GM21825 (cell line): ENCODE measurements at regions not wholly inside any gene's neighbourhood (a gene's known extent, or its start where the extent isn't known, plus 50 kb on each side); places are given as distances from the start of the nearest gene placed in this dataset.

Experiments
- ATAC-seq: cut with Tn5 transposase; IDR thresholded peaks from one replicate; pipeline ENCODE4 v1.9.1; 2021; ENCODE audit warnings: mild to moderate bottlenecking, moderate library complexity; ENCODE audit not compliant: unreplicated experiment

GRCh38 chr2:180743401-180743800 is 237.0 kb upstream of the UBE2E3 start:
- ATAC-seq = no peak

DNA sequence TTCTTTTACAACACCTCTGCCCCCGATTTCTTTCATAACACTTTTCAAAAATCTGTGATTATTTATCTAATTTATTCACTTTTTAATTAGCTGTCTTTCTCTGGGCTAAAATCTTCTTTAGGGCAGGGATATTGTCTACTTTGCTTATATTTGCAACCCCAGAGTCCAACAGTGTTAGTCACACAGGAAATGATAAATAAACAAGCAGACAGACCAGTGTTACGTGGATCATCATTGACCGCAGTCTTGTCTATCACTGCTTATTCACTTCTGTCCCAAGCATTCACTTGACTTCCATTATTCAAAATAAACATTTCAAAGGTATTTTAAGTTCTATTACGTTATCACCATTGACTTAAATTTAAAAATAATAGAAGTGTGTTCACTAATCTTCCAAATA is 237.6 kb upstream of the UBE2E3 start:
- no peak for ATAC-seq

DNA sequence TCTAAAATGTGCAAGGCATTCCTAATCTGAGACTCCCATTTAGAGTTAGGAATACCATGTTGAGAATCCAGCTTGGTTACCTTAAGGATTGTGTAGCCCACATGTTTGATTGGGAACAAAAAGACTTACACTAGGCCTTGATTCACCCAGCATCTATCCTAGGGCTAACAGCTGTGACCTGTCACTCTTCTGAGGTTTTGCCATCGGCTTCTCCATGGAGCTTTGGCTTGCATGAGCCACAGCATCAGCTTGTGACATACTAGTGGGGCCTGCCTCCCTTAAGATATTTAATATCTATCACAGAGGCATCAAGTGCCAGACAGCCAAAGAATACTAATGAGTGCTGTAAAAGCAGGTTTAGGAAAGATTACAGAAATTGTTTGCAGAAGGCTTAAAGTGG is 241.3 kb upstream of the UBE2E3 start:
- ATAC-seq = no peak

DNA sequence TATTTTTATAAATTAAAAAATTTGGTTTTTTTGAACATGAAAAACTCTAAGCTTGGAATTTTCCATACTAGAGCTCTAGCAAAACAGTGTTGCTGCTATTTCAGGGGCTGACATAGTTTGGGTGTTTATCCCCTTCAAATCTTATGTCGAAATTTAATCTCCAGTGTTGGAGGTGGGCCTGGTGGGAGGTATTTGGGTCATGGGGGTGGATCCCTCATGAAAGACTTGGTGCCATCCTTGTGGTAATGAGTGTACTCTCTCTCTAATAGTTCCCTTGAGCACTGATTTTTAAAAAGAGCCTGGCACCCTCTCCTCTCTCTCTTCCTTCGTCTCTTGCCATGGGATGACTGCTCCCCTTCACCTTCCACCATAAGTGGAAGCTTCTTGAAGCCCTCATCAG is 244.6 kb upstream of the UBE2E3 start:
- no peak for ATAC-seq

GRCh38 chr2:180734382-180734781 is 246.0 kb upstream of the UBE2E3 start:
- no peak for ATAC-seq

DNA sequence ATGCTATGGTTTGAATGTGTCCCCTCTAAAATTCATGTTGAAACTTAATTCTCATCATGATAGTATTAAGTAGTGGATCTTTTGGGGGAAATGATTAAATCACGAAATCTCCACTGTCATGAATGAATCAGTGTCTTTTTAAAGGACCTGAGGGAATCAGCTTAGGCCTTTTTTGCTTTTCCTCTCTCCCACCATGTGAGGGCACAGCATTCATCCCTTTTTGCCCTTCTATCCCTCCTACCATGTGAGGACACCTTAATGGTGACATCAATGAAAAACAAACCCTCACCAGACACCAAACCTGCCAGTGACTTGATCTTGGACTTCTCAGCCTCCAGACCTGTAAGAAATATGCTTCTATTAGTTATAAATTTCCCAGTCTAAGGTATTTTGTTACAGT is 247.1 kb upstream of the UBE2E3 start:
- no peak for ATAC-seq

- ATAC-seq = no peak
Observed at GRCh38 chr2:180732337-180732736, 248.1 kb upstream of the UBE2E3 start.

- no peak for ATAC-seq
Observed at GRCh38 chr2:180730976-180731375, 249.4 kb upstream of the UBE2E3 start.

GRCh38 chr2:180728928-180729559 is 251.4 kb upstream of the UBE2E3 start:
- no peak for ATAC-seq

DNA sequence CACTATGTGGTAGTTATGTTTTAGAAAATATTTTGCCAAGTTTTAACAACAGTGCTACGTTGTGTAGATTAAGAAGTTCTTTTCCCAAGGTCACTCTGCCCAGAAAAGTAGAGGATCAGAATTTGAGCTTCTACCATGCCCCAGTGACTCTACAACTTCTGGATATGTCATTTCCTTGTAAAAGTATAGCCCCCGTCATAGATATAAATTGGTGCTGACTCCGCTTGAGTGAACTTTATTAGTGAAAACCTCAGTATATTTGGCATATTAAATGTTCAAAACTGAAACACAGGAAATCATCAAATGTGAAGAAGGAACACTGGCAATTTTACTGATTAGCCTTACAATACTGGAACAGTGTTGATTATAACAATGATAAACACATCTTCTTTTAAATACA is 256.7 kb upstream of the UBE2E3 start:
- no peak for ATAC-seq

DNA sequence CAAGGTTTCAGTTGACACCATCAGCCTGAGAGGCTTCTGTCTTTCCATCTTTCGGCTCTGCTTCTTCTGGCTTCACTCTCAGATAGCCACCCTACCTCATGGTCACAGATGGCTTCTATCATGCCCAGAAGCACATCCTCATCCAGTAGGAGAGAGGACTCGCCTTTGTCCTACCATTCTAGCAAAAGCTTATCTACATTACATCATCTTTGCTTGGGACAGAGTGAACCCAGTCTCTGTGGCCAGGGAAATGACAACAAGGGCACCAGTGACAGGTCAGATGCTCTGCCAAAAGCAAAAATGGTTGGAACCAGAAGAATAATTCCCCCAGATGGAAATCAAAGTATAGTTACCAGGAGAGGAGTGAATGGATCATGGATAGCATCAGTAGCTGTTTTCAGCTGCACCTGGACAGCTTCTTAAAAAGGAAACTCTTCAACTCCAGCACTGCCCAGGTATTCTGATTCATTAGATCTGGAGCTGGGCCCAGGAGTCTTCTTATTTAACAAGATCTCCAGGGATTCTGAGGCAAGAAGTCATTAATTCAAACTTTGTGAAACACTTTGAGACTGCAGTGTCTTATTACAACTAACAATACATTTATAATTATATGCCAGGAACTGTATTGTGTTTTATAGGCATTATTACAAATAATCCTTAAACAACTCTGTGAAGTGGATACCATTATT is 257.7 kb upstream of the UBE2E3 start:
- no peak for ATAC-seq

DNA sequence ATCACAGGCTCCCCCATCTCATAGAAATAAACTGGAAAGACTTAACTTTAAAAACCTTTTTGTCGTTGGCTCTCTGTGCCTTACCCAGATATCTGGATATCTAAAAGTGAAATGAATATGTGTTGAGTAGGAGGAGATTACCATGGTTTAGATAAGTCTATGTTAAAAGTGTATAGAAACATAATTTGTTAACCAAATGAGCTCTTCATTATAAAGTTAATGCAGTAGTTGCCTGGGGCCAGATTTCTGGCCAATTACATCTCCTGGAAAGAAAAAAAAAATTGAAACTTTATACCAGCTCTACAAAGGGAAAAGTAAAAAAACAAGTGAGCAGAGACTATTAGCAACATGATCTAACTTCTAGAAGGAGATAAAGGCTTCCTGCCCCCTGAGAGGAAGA is 259.6 kb upstream of the UBE2E3 start:
- no peak for ATAC-seq

DNA sequence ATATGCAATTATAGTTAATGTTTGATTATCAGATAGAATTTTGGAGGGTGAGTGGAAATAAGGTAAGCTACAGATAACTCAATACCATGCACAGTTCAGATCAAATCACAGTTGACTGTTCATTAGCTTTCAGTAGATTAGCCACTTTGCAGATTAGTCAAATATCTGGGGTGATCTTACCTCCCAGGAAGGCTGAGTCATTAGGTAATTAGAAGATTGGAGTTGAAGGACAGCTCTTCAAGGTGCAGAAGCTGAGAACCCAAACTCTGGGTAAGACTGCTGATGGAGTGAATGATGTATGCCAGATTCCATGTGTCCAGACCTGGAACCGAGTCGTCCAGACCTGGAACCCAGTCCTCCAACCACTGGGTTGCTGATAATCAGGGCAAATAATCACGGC is 262.8 kb upstream of the UBE2E3 start:
- no peak for ATAC-seq

GRCh38 chr2:180716186-180717180 is 263.9 kb upstream of the UBE2E3 start:
- no peak for ATAC-seq

GRCh38 chr2:180715044-180715443 is 265.4 kb upstream of the UBE2E3 start:
- ATAC-seq = no peak

GRCh38 chr2:180709392-180710145 is 270.8 kb upstream of the UBE2E3 start:
- no peak for ATAC-seq

DNA sequence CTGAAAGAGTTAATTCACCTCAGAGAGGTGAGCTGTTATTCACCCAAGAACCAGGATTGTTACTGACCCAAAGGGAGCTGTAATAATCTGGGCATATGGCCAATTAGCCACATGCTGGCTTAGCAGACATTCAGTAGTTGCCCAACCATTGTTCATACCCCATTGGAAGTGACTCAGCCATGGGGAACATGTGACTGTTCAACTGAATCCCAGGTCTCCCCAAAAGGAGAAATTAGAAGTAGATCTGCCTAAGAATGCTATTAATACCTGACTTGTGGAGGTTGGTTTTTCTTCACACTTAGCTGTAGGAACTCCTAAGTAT is 272.6 kb upstream of the UBE2E3 start:
- no peak for ATAC-seq

DNA sequence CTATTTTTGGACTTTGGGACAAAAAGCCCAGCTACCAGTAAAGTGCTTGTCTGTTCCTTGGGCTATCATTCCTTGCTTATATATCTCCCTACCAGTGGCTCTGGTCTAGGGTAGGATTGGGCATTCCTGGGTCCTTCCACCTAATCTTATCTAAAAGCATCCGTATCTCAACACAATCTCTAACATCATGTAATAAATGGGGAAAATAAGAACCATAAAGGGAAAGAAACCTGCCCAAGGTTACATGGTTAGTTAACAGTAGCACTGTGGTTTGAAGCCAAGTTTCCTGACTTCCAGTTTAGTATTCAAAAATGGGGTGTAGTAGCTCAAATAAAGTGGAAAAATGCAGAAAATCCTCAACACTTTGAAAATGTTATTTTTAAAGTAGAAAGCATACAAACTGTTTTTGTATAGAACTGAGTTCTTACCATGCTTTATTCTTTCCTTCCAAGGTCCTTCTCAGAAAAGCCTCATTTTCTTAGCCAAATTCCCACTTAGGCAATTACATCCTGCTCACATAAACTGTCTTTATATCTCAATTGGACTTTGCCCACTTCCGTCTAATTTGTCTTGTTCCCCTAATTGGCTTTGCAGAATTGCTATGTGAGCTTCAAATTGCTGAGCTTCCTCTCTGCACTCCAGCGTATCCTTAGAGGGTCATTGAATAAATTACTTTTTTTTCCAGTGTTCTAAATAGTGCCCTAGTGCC is 273.1 kb upstream of the UBE2E3 start:
- no peak for ATAC-seq

DNA sequence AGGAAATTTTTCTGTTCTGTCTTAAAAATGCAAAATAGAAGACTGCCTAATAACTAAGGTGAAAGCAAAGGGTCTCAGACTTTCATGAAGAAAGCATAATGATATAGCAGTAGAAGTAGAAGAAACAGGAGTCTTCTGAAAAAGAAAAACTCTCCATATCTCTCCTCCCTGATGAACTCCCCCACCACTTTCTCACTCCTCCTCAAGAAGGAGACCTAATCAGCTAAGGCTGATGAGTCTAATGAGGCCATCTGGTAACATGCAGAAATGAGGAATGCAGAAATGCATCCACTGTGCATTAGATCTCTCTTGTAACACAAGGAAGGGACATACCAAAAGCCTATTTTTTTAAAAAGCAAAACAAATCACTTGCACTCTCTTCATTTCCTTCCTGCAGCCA is 273.7 kb upstream of the UBE2E3 start:
- ATAC-seq = no peak

DNA sequence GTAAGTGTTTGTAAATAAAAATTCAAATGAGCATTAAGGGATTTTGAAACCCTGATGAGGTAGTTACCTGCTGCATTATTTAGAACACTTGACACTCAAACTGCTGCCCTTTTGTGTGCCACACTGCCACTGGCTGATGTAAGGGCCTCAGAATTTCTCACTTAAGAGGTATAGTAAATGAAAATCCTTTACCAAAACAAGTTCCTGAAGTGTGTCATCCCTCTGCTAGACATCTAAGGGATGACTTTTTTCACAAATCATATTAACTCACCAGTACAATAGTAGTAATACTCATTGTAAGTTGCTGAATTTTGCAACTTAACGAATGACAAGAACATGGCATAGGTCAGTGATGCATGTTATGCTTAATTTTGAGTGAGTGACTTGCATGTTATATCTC is 274.9 kb upstream of the UBE2E3 start:
- no peak for ATAC-seq

- ATAC-seq = no peak
Observed at GRCh38 chr2:180705122-180705521, 275.3 kb upstream of the UBE2E3 start.
